ENCODE measurements at regions not wholly inside any gene's neighbourhood (a gene's known extent, or its start where the extent isn't known, plus 50 kb on each side); places are given as distances from the start of the nearest gene placed in this dataset.

- TF ChIP-seq POLR2AphosphoS5 (IDR thresholded peaks at IDR 0.05; ENCODE audit: low read depth, low read length), result no peak
- TF ChIP-seq POLR2A (IDR thresholded peaks at IDR 0.05; ENCODE audit: borderline replicate concordance, extremely low read depth, insufficient read depth, insufficient read length), result no peak
- TF ChIP-seq EGR1 (IDR thresholded peaks at IDR 0.05; ENCODE audit: low read depth), result no peak
- no peak for TF ChIP-seq YY1 (IDR thresholded peaks at IDR 0.05; ENCODE audit: extremely low read depth, insufficient replicate concordance, low read depth, low read length)
- TF ChIP-seq JUND (IDR thresholded peaks at IDR 0.05), result no peak
- TF ChIP-seq REST (IDR thresholded peaks at IDR 0.05; ENCODE audit: low read depth), result no peak
- TF ChIP-seq, protein P1, sequence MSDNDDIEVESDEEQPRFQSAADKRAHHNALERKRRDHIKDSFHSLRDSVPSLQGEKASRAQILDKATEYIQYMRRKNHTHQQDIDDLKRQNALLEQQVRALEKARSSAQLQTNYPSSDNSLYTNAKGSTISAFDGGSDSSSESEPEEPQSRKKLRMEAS (IDR thresholded peaks at IDR 0.05), result no peak
- no peak for TF ChIP-seq ZFX (IDR thresholded peaks at IDR 0.05)
- TF ChIP-seq, protein P2, sequence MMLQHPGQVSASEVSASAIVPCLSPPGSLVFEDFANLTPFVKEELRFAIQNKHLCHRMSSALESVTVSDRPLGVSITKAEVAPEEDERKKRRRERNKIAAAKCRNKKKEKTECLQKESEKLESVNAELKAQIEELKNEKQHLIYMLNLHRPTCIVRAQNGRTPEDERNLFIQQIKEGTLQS (IDR thresholded peaks at IDR 0.05), result no peak
- TF ChIP-seq CBX3 (IDR thresholded peaks at IDR 0.05; ENCODE audit: low read depth), result no peak
- TF ChIP-seq CEBPB (IDR thresholded peaks at IDR 0.05; ENCODE audit: low read depth), result no peak
- TF ChIP-seq FOSL1 (IDR thresholded peaks at IDR 0.05; ENCODE audit: low read depth), result no peak
- peaks cover 0 to 28% of the 10 kb centered on the region in 2 experiments; a peak in 2 of 4 replicates for H3K4me1 ChIP-seq (ENCODE audit: control insufficient read depth in 1 of 2, insufficient read depth in 2 of 2, low read length in 2 of 2)
- no peak overlapping the region for H3K4me2 ChIP-seq (ENCODE audit: low read length)
- ChIA-PET POLR2A (no interaction called here), CTCF (no interaction called here), RAD21 (ENCODE audit: low non-redundant PET in 1 of 2, low total read pairs in 2 of 2, uncharacterized antibody in 2 of 2, unreplicated experiment in 2 of 2) (no interaction called here)
- H3K4me3 ChIP-seq (replicated peaks in 1 of 2; ENCODE audit: low read depth in 1 of 2, low read length in 2 of 2), result no peak overlapping the region
- H3K9me2 ChIP-seq (ENCODE audit: insufficient read depth), result no peaks in the 10 kb centered on the region
- H3K9ac ChIP-seq (ENCODE audit: low read length), result no peak overlapping the region
- no peaks in the 10 kb centered on the region for H3K36me3 ChIP-seq (ENCODE audit: control insufficient read depth in 1 of 2, insufficient read depth in 2 of 2, low read length in 2 of 2)
- no peak for DNase-seq (ENCODE audit: low read depth, low spot score)
- no TSS peak for BruUV-seq (replicated peaks)
- intact Hi-C loops (cut with micrococcal nuclease), result loop anchor here (5.0 to 10.0 kb wide), 3 partner anchors 393 to 1144 kb away; partner anchors contain the start of gene TENT5A
- ATAC-seq, result no peak
- H3K9me3 ChIP-seq (ENCODE audit: control insufficient read depth in 1 of 2, insufficient read depth in 1 of 2, low read depth in 1 of 2, low read length in 2 of 2), result no peaks in the 10 kb centered on the region
- H3K27me3 ChIP-seq (ENCODE audit: insufficient read depth, low read length), result no peaks in the 10 kb centered on the region
- no peak overlapping the region for H2AFZ ChIP-seq (ENCODE audit: low read depth, low read length, poor library complexity, severe bottlenecking)
- H3K27ac ChIP-seq (ENCODE audit: low read depth, low read length), result no peak overlapping the region
- no peaks in the 10 kb centered on the region for H3K79me2 ChIP-seq (ENCODE audit: insufficient read depth, low read length)
- H4K20me1 ChIP-seq (ENCODE audit: insufficient read depth), result no peaks in the 10 kb centered on the region
Measured at GRCh38 chr6:80607811-80608391, 501.4 kb downstream of the BCKDHB start.
